CD14-positive monocyte (primary cell): ENCODE measurements at regions not wholly inside any gene's neighbourhood (a gene's known extent, or its start where the extent isn't known, plus 50 kb on each side); places are given as distances from the start of the nearest gene placed in this dataset.
"Not testable (repeated sequence)": the region's sequence is repeated elsewhere in the genome, so short reads cannot be mapped to it uniquely, and the experiment has no call there.

ENCODE experiments used
- DNase-seq, 3 donors: peaks; one replicate each; pipeline ENCODE4 v3.0.0-alpha.2; 2011 to 2022
- H2AFZ ChIP-seq: 2 replicates; pipeline ENCODE4 v1.6.0; 2012; ENCODE audit warnings: mild to moderate bottlenecking, low read depth, low read length, inconsistent platforms; ENCODE audit not compliant: insufficient read depth, poor library complexity, severe bottlenecking
- H3K27ac ChIP-seq, 2 donors: 1 replicate in 1 of 2; 2 replicates in 1 of 2; pipeline ENCODE4 v1.5.1; 2012 to 2013; ENCODE audit warnings: low read length in 2 of 2, control low read depth in 1 of 2, inconsistent platforms in 1 of 2, low read depth in 1 of 2, mild to moderate bottlenecking in 1 of 2
- H3K27me3 ChIP-seq, 2 donors: one replicate each; pipeline versions ENCODE4 v1.6.0 to v1.6.1; 2011 to 2013; ENCODE audit warnings: low read length in 2 of 2; ENCODE audit not compliant: control insufficient read depth in 2 of 2, insufficient read depth in 2 of 2
- H3K36me3 ChIP-seq, 2 donors: replicated peaks in 1 of 2; 1 replicate in 1 of 2; 2 replicates in 1 of 2; pipeline versions ENCODE4 v1.5.1 to v1.6.1; 2012 to 2013; ENCODE audit warnings: low read length in 2 of 2, control low read depth in 1 of 2, inconsistent platforms in 1 of 2, mild to moderate bottlenecking in 1 of 2; ENCODE audit not compliant: insufficient read depth in 2 of 2, control insufficient read depth in 1 of 2
- H3K4me1 ChIP-seq, 2 donors: 1 replicate in 1 of 2; 2 replicates in 1 of 2; pipeline versions ENCODE4 v1.5.1 to v1.6.1; 2012 to 2013; ENCODE audit warnings: low read length in 2 of 2, control low read depth in 1 of 2, inconsistent platforms in 1 of 2, mild to moderate bottlenecking in 1 of 2, moderate library complexity in 1 of 2; ENCODE audit not compliant: insufficient read depth in 2 of 2, control insufficient read depth in 1 of 2
- H3K4me2 ChIP-seq: replicated peaks from 2 replicates; pipeline ENCODE3; 2012; ENCODE audit warnings: low read length, moderate library complexity, mild to moderate bottlenecking; ENCODE audit not compliant: poor library complexity, severe bottlenecking; ENCODE audit errors: extremely low read depth
- H3K4me3 ChIP-seq, 3 experiments: fragments of 200-600 bp in 1 of 3; sonication (generic) in 1 of 3; replicated peaks in 1 of 3; 1 replicate in 2 of 3; 2 replicates in 1 of 3; pipeline ENCODE4 v1.5.1; 2011 to 2013; ENCODE audit warnings: low read length in 3 of 3, mild to moderate bottlenecking in 3 of 3, control low read depth in 2 of 3, low read depth in 2 of 3, inconsistent platforms in 1 of 3, moderate library complexity in 1 of 3
- H3K79me2 ChIP-seq: 2 replicates; pipeline ENCODE4 v1.6.0; 2012; ENCODE audit warnings: mild to moderate bottlenecking, control low read depth, inconsistent platforms, low read length, moderate library complexity; ENCODE audit not compliant: insufficient read depth
- H3K9ac ChIP-seq: 2 replicates; pipeline ENCODE4 v1.6.0; 2017; ENCODE audit warnings: low read length, mild to moderate bottlenecking; ENCODE audit not compliant: insufficient read depth, poor library complexity, severe bottlenecking
- H3K9me3 ChIP-seq, 2 donors: replicated peaks in 1 of 2; 1 replicate in 1 of 2; 2 replicates in 1 of 2; pipeline versions ENCODE4 v1.5.1 to v1.6.1; 2012 to 2013; ENCODE audit warnings: low read length in 2 of 2, control low read depth in 1 of 2; ENCODE audit not compliant: control insufficient read depth in 1 of 2, insufficient read depth in 1 of 2
- H4K20me1 ChIP-seq: 2 replicates; pipeline ENCODE4 v1.6.0; 2012; ENCODE audit warnings: mild to moderate bottlenecking, low read length, control low read depth, moderate library complexity; ENCODE audit not compliant: insufficient read depth
- H3K27ac Mint-ChIP-seq, 7 donors: one replicate each; pipeline ENCODE4 v1.8.0; 2020; ENCODE audit warnings: mild to moderate bottlenecking in 7 of 7, mixed read lengths in 7 of 7, moderate library complexity in 6 of 7, inconsistent platforms in 2 of 7
- H3K27me3 Mint-ChIP-seq, 3 donors: one replicate each; pipeline ENCODE4 v1.8.0; 2021 to 2022; ENCODE audit warnings: low read depth in 3 of 3, mild to moderate bottlenecking in 3 of 3, mixed read lengths in 3 of 3, moderate library complexity in 3 of 3, inconsistent platforms in 1 of 3
- H3K36me3 Mint-ChIP-seq, 2 donors: one replicate each; pipeline ENCODE4 v1.8.0; 2020; ENCODE audit warnings: mixed read lengths in 2 of 2, inconsistent platforms in 1 of 2, mild to moderate bottlenecking in 1 of 2
- H3K4me1 Mint-ChIP-seq: one replicate; pipeline ENCODE4 v1.8.0; 2020; ENCODE audit warnings: mild to moderate bottlenecking, mixed read lengths
- H3K4me3 Mint-ChIP-seq, 2 donors: one replicate each; pipeline ENCODE4 v1.8.0; 2020; ENCODE audit warnings: mild to moderate bottlenecking in 2 of 2, mixed read lengths in 2 of 2, moderate library complexity in 1 of 2
- H3K9me3 Mint-ChIP-seq, 7 donors: one replicate each; pipeline ENCODE4 v1.8.0; 2020 to 2022; ENCODE audit warnings: mixed read lengths in 7 of 7, mild to moderate bottlenecking in 6 of 7, moderate library complexity in 6 of 7, inconsistent platforms in 2 of 7
- WGBS: methylation state at CpG from one replicate; pipeline ENCODE4 v1.1.5; 2013; ENCODE audit warnings: missing lambda C conversion rate; ENCODE audit not compliant: insufficient coverage; 5-methylcytosine and 5-hydroxymethylcytosine counted together
- intact Hi-C, 2 donors: fragments of 100-400 bp; cut with micrococcal nuclease; formaldehyde crosslinking; loops; one replicate each; pipeline versions ENCODE4 v1.15.0 to v1.15.1; 2023
- TF ChIP-seq, protein P1 (sequence below): fragments of 200-600 bp; IDR thresholded peaks from one replicate; pipeline ENCODE4 v1.8.0; 2022; ENCODE audit warnings: antibody characterized with exemption, mild to moderate bottlenecking

DNA sequence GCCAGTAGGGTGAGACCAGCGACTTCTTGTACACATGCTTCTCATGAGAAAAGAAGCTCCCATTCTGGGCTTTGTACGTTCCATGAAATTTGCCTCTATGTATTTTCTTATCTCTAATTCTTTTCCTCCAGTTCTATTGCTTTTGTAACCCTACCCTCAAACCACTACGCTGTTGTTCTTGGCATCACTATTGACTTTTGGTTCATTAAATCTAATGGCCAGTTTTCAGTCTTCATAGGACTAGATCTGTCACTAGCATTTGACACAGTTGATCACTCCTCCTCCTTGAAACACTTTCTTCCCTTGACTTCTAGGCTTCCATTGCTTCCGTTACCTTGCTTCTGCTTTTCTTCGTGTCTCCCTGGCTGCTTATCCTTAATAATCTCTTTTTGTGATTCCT, 121.7 kb upstream of the GOLGA6L4 start:
- no peak overlapping the region for H3K27ac Mint-ChIP-seq
- no peaks in the 10 kb centered on the region for H3K36me3 Mint-ChIP-seq
- no peaks in the 10 kb centered on the region for H3K79me2 ChIP-seq
- intact Hi-C loops = no loop called here
- H3K9ac ChIP-seq = no peak overlapping the region
- no peaks in the 10 kb centered on the region for H3K36me3 ChIP-seq
- DNase-seq = no peak
- H3K4me1 ChIP-seq = no peaks in the 10 kb centered on the region
- H2AFZ ChIP-seq = no peak overlapping the region
- no peak overlapping the region for H3K27ac ChIP-seq
- H3K27me3 ChIP-seq = no peaks in the 10 kb centered on the region
- H3K4me3 Mint-ChIP-seq = no peak overlapping the region
- H3K9me3 ChIP-seq = no peaks in the 10 kb centered on the region
- no peak overlapping the region for H3K4me2 ChIP-seq
- H4K20me1 ChIP-seq = no peaks in the 10 kb centered on the region
- peaks cover 5% of the 10 kb centered on the region for H3K4me1 Mint-ChIP-seq
- H3K27me3 Mint-ChIP-seq = peaks cover 0 to 3% (median 2%) of the 10 kb centered on the region in 3 donors
- 98% methylated on average over 4 of the region's 5 CpGs for WGBS
- TF ChIP-seq, protein P1, sequence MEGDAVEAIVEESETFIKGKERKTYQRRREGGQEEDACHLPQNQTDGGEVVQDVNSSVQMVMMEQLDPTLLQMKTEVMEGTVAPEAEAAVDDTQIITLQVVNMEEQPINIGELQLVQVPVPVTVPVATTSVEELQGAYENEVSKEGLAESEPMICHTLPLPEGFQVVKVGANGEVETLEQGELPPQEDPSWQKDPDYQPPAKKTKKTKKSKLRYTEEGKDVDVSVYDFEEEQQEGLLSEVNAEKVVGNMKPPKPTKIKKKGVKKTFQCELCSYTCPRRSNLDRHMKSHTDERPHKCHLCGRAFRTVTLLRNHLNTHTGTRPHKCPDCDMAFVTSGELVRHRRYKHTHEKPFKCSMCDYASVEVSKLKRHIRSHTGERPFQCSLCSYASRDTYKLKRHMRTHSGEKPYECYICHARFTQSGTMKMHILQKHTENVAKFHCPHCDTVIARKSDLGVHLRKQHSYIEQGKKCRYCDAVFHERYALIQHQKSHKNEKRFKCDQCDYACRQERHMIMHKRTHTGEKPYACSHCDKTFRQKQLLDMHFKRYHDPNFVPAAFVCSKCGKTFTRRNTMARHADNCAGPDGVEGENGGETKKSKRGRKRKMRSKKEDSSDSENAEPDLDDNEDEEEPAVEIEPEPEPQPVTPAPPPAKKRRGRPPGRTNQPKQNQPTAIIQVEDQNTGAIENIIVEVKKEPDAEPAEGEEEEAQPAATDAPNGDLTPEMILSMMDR = no peak
- no peaks in the 10 kb centered on the region for H3K9me3 Mint-ChIP-seq
- H3K4me3 ChIP-seq = no peak overlapping the region

DNA sequence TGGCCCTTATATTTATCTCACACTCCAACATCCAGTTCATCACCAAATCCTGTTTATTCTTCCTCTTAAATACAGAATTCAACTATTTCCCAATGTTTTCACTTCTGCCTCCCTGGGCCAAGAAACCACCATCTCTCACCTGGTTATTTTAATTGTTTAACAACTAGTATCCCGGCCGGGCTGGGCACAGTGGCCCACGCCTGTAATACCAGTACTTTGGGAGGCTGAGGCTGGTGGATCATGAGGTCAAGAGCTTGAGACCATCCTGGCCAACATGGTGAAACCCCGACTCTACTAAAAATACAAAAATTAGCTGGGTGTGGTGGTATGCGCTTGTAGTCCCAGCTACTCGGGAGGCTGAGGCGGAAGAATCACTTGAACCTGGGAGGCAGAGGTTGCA, 120.9 kb upstream of the GOLGA6L4 start:
- H3K4me3 ChIP-seq, H3K36me3 Mint-ChIP-seq, H2AFZ ChIP-seq, H3K9me3 ChIP-seq, DNase-seq, H3K4me3 Mint-ChIP-seq, H4K20me1 ChIP-seq, H3K4me1 Mint-ChIP-seq, H3K4me2 ChIP-seq, H3K27me3 ChIP-seq, intact Hi-C loops, H3K36me3 ChIP-seq, H3K27me3 Mint-ChIP-seq, H3K79me2 ChIP-seq, H3K9ac ChIP-seq, H3K9me3 Mint-ChIP-seq, H3K27ac ChIP-seq, H3K4me1 ChIP-seq: not testable (repeated sequence)
- H3K27ac Mint-ChIP-seq = peak overlapping the region in 1 of 7 donors; percentile 23
- WGBS = no CpG with 5 or more reads among the region's 7 CpGs

DNA sequence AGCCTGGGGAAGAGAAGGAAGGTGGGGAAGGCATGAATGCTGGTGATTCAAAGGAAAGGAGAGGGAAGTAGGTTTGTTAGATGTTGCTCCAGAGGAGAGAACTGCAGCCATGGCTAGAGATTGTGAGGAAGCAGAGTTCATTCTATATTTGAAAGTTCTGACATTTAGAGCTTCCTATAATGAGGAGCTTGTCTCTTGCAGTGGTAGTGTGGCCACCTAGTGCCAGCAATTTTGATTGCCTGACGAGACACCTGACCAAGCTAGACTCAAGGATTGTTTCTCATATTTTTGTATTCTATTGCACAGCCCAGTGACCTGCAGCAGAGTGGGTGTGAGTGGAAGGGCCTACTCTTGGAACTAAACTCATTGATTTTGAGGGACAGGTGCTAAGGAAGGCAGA, 116.2 kb upstream of the GOLGA6L4 start:
- H3K27ac Mint-ChIP-seq, intact Hi-C loops, H3K4me1 Mint-ChIP-seq, H3K36me3 ChIP-seq, H3K79me2 ChIP-seq, H3K4me1 ChIP-seq, H3K4me3 Mint-ChIP-seq, DNase-seq, H3K36me3 Mint-ChIP-seq, H3K27me3 Mint-ChIP-seq, H2AFZ ChIP-seq, H3K27me3 ChIP-seq, H4K20me1 ChIP-seq, H3K4me3 ChIP-seq, H3K9me3 Mint-ChIP-seq, H3K27ac ChIP-seq, H3K9me3 ChIP-seq, H3K4me2 ChIP-seq, H3K9ac ChIP-seq: not testable (repeated sequence)
- no CpG with 5 or more reads among the region's 1 CpG for WGBS

DNA sequence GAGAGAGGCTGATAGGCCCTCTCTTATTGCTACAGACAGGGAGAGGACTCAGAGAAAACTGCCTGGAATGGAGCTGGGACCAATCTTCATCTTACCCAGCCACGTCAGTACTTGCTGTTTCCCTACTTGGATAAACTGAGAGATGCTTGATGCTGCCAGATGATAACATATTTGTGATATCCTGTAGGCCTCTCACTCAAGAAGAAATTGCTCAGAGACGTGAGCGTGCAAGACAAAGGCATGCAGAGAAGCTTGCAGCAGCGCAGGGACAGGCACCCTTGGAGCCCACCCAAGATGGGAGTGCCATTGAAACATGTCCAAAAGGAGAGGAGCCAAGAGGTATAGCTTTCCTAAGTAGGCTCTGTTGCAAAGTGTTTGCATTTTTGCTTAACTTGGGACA, 114.7 kb upstream of the GOLGA6L4 start:
- H3K4me3 Mint-ChIP-seq, H3K27ac ChIP-seq, H3K27ac Mint-ChIP-seq, DNase-seq, H3K9ac ChIP-seq, H3K4me2 ChIP-seq, H3K27me3 ChIP-seq, H3K36me3 ChIP-seq, H3K79me2 ChIP-seq, H3K4me3 ChIP-seq, H3K36me3 Mint-ChIP-seq, H3K4me1 Mint-ChIP-seq, intact Hi-C loops, H3K9me3 ChIP-seq, H4K20me1 ChIP-seq, H3K9me3 Mint-ChIP-seq, H3K27me3 Mint-ChIP-seq, H3K4me1 ChIP-seq, H2AFZ ChIP-seq: not testable (repeated sequence)
- 80% methylated on average over 1 of the region's 4 CpGs for WGBS
